GM21528 (cell line): ENCODE measurements at regions not wholly inside any gene's neighbourhood (a gene's known extent, or its start where the extent isn't known, plus 50 kb on each side); places are given as distances from the start of the nearest gene placed in this dataset.

Experiments used
- ATAC-seq: cut with Tn5 transposase; IDR thresholded peaks from one replicate; pipeline ENCODE4 v1.9.1; 2021; ENCODE audit warnings: mild to moderate bottlenecking, moderate library complexity; ENCODE audit not compliant: unreplicated experiment, low FRiP score

DNA sequence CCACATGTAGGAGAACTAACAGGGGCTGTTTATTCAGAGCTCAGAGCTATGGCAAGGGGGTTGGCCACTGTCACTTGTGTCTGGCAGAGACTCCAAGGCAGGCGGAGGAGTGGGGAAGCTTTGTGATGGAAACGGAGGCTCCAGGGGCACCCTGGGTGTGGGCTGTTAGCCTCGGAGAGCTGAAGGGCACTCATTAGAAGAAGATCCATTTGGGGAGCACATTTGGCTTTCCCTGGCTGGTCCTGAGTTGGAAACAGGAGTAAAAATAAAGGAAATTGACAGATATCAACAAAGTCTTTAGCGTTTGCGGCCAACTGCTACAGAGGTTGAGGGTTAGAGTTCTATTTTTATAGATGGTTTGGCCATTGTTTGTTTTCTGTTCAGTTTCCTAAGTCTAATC lies 288.3 kb upstream of the MKI67 start:
- ATAC-seq: no peak

DNA sequence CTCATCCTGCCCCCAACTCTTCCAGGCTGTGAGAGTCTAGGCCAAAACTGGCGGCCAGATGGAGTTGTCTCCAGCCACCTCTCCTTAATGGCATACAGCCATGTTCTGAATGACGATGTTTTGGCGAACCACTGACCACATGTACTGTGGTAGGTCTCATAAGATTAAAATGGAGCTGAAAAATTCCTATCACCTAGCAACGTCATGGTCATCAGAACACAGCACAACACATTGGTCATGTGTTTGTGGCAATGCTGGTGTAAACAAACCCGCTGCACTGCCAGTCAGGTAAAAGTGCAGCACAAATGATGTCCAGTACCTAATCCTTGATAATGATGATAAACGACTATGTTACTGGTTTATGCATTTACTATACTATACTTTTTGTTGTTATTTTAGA lies 290.0 kb upstream of the MKI67 start:
- no peak for ATAC-seq

DNA sequence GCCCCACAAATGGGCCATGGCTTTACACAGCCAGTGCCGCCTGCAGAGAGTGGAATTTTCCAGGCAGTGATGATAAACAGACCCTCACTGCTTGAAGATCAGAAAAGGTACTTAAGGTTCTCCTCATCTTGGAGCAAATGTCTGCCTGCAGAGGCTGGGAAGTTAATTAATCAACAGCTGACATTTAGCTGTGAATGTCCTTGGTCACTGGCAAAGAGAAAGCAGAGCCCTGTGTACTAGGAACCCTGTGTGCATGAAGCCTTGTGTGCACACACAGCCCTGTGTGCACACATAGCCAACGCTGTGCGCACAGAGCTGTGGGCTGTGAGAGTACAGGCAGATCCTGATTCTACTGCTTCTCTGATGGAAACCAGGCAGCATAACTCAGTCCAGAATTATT lies 291.6 kb upstream of the MKI67 start:
- ATAC-seq: no peak

DNA sequence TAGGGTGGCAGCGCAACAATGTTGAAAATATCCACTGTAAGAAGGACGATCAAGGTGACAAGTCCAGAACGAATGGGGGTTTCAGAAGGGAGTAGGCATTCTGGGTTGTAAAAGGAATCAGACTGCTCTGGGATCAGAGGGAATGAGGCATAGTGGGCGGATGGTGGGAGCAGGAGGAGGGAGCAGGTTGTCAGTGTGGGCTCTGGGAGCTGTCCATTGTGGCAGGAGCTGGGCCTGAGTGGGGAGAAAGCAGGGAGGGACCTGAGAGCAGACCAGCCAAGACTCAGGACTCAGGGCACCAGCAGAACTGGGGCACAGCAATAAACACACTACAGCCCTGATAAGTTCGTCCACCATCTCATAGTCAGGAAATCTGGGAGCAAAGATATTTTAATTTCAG lies 292.6 kb upstream of the MKI67 start:
- no peak for ATAC-seq

DNA sequence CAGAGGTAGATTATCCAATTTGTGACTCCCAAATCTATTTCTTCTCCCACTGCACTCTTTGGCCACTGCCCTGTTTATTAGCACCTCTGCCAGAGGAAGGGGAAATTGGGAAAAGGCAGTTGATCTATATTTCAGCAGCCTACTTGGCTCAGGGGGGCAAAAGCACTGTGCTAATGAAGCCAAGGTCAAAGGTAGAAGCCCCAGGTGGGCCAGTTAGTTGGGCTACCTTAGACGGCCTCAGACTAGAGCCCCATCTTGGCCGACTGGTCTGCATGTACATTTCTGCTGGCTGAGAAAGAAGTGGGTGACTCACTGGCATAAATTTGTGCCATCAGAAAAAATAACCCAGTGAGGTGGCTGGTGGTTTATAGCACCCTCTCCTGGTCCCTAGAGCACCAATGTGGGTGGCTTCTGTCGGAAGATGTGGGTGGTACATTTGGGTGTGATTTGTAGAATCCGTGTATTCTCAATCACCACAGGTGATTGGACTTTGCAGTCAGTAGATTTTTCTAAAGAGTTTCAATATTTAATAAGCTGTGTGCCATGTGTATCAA lies 293.3 kb upstream of the MKI67 start:
- no peak for ATAC-seq

DNA sequence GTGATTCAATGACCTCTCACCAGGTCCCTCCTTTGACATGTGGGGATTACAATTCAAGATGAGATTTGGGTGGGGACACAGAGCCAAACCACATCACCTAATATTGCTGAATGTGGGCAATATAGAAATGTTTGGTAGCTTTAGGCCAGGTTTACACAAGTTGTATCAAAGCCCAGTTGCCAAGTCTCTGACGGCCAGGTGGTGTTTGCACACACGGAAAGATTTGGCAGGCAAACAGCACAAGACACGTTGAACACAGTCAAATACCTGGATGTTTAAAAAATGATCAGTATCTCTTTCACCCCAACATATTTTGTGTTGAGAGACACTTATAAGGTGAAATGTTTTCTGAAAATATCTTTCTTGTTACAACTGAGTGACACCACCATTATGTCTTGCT lies 294.4 kb upstream of the MKI67 start:
- no peak for ATAC-seq

DNA sequence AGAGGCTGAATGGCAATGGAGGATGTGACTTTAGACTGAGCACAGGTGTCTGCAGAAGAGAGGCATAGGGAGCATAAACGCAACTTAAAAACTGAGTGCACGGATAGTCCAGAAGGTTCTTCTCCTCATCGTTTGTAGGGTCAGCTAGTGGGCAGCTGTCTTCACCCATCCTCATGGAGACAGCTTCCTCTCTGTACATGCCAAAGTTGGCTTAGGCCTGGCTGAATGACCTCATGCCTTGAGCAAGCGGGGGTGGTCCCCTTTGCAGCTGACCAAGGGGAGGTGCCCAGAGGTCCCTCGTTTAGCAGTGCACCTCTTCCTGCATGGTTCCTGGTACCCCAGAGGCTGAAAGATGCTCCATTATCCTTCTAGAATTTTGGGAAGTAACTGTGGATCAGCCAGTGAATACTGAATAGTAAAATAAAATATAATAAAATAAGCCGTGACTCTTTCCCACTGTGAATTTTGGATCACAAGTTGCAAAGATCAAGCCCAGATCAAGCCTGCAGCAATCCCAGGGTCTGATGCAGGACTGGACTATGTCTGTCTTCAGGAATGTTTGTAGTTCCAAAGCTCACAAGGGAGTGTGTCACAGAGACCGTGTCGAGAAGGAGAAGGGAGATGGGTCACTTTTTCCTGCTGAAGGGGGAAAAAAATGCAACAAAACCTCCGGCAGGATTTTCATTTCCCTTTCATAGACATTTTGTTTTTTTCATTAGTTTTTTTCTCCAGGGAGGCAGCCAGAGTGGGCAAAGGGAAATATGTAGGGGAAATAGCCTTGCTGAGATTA lies 295.3 kb upstream of the MKI67 start:
- ATAC-seq: no peak

DNA sequence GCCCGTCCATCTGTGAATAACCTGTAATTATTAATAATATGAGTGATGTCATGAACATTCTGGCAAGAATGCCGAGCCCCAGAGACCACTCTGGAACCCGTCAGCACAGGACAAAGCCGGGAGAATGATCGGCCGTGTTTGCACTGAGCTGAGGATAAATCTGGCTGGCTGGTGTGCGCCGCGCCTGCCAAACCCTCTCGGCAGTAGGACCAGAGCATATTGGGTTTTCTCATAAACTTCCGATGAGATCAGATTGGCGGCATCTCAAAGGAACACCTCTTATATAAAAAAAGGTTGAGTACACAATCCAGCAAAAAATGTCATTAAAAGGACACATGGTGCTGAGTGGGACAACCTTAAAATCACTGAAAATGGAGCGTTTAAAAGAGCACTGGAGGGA lies 296.0 kb upstream of the MKI67 start:
- ATAC-seq: no peak

DNA sequence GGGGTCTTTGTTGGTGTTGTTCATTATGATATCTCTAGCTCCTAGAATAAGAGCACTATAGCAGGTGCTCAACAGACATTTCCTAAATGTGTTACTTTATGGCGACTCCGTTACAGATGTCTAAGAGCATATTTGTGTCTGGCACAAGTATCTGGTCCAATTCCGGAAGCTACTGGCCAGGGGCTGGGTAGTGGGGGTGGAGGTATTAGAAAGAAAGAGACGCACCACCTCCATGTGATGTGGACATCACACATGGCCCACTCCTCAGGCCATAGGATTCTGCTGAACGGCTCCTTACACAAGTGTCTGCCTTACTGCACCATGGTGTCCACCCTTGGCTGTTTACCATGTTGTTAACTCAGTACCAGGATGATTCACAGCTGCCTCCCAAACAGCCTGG lies 296.8 kb upstream of the MKI67 start:
- ATAC-seq: no peak

DNA sequence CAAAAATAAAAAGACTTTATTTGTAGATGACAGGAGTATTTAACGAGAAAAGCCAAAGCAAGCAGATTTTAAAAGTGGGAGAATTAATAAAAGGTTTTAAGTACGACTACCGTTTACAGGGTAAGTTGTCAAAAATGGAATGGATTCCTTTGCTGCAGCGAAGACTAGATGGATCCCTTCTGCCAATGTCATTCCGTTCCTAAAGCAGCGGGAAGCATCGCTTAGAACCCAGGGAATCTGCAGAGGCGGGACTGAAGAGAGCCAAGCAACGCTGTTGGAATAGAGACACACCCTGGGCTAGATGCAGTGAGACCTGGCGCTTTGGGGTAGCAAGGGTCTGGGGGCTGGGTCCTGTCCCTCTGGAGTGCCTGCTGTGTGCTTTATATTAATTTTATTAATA lies 303.1 kb upstream of the MKI67 start:
- ATAC-seq: no peak

DNA sequence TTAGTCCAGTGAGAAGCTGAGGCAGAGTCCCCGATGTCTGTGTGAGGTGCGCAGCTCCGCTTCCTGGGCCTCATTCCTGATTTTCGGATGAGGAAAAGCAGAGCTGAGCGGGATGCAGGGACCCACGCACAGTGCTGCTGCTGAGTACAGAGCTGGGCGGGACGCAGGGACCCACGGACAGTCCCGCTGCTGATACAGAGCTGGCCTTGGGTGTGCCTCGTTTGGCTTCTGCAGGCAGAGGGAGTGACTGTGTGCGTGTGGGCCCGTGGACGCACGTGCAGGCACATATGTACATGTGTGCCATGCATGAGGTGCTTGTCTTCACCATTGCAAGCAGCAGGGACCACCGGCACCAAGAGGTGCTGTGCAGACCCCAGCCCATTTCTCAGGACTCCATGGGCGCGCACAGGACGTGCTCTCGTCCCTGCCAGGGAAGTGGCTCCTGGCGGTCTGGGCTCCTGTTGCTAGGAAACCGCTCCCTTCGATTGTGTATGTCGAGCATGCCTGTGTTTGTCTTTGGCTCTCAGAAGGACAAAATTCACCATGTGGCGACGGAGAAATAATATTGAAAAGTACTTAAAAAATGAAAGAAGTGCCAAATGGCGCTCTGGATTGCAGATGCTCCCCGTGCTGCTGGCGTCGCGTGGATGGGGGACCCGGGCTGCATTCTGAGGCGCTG lies 303.8 kb upstream of the MKI67 start:
- ATAC-seq: no peak

DNA sequence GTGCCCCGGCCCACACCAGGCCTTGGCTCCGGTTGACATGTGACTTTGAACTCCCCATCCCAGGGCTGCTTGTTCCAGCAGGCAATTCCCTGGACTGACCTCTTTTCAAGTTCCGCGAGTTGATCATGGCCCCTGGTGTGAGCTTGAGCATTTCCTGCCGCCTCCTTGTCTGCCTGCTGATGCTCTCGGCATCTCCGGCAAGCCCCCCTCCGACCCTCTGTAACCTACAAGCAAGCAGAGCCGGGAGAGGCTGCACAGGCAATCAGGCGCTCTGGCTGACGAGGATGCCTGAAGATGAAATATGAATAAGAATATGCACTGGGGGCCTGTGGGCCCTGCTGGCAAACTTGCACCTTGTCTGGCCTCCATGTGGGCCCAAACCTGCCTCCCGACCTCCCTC lies 304.9 kb upstream of the MKI67 start:
- ATAC-seq: no peak

DNA sequence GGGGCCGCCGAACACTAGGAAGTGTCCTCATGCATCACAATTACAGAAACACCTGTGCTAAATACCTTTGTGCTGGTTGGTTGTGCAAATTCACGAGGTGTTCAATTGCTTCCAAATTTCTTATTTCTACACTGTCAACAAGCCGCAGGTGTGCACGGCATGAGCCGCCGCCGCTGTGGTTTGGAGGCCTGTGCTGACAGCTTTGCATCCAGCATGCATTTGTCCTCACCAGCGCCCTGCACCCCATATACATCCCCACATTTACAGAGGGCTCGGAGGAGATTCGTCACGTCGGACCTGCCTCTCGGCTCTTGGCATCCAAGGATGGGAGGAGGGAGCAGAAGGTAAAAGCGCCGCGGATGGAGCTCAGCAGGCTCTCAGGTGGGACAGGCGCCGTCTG lies 305.3 kb upstream of the MKI67 start:
- ATAC-seq: no peak

DNA sequence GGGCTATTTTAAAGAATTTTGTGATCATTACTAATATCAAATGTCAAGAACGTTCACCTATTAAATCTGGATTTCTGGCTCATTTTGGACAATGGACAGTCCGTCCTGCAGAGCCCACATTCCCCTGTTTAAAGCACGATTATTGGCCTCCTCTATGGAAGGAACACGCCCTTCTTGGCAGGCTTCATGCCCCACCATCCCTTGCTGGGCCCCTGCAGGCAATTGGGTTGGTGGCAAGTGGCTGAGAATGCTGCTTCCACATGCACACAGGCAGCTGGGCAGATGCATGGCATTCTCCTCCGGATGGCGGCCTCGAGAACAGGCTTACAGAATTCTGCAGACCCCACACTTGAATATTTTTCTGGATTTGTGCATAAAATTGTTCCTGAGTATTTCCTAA lies 305.8 kb upstream of the MKI67 start:
- no peak for ATAC-seq

DNA sequence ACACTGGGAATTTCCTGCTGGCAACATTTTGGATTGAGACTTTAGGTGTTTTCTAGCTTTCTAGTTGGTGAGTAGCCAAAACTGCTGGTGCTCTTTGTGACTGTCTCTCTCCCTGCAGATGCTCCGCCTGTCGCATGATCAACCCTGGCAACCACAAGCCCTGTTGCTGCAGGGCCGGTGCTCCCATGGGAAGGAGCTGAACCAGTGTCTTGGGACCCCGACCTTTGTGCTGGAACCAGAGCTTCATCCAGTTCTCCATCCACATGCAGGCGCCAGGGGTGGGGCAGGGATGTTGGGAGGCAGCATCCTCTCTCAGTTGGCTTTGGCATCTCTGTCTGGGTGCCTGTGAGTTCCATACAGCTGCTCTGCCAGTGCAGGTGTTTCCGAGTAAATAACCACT lies 306.2 kb upstream of the MKI67 start:
- no peak for ATAC-seq

DNA sequence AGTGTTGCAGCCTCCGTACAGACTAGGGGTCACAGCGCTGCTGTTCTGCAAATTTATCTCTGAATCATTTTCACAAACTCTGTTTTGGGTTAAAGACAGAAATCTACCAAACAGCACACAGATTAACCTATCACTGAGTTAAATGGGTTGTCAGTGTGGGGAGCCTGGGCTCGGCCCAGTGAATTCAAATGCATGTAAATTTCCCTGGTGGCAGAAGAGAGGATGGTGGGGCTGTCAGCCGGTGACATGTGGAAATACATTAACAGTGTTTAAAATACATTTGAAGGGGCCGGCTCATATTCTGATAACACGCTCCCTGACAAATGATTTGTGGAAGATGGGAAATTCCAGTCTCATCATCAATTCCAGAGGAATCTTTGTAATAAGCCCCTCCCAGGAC lies 309.6 kb upstream of the MKI67 start:
- ATAC-seq: no peak

DNA sequence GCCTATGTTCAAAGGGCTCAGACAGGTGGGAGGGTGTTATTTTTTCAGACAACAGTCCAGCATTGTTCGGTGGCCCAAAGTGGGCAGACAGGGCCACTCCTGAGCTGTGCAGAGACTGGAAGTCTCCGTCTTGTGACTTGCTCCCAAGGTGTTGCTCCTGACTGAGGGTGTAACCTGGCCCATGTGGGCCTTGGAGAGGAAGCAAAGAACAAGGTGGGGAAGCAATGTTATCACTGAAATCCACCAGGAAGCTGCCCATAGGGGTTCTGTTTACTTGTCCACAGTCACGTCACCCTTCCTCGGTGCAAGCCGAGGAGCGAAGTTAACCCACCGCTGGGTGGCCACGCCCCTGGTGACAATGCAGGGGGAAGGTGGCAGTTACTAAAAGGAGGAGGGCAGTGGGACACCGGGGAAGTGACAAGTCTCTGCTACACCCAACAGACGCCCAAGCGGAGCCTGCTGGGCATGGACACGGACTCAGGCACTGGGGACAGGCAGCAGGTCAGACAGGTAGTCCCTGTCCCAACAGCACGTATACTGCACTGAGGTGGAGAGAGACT lies 311.6 kb upstream of the MKI67 start:
- no peak for ATAC-seq

DNA sequence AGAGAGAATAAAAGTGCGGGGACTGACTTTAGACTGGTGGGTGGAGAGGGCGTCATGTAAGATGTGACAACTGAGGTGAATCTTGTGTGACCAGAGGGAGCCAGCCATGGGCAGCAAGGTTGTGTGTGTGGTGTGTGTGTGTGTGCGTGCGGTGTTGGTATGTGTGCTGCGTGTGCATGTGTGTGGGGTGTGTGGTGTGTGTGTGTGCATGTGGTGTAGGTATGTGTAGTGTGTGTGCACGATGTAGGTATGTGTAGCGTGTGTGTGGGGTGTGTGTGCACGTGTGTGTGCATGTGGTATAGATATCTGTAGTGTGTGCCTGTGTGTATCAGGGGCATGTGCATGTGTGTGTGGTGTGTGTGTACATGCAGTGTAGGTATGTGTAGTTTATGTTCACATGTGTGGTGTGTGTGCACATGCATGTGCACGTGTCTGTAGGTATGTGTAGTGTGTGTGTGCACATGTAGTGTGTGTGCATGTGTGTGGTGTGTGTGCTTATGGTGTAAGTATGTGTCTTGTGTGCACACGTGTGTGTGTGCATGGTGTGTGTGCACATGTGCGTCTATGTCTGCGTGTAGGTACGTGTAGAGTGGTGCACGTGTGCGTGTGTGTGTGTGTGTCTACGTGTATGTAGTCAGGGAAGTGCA lies 312.3 kb upstream of the MKI67 start:
- no peak for ATAC-seq

DNA sequence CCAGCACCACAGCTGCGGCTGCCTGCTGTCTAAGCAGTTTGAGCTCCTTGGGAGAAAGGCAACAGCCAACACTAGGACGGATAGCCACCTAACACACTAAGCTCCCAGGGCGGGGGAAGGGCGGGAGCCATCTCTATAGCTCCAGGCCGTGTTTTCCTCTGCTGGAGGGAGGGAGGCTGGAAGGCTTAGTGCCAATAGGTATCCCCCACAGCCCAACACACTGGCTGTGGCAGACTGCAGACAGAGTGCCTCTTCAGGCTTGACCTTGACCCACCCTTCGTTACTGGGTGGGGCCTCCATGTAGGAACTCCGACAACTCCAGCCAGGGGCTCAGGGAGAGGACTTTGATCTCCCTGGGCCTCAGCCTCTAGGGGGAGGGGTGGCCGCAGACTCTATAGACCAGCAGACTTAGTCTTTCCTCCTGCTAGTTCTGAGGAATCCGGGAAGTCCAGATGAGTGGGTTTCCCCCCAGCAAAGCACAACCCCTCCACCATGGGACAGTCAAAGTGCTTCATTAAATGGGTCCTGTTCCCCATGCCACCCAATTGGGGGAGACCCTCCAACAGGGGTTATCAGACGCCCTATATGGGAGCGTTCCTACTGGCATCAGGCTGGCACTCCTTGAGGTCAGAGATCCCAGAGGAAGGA lies 314.4 kb upstream of the MKI67 start:
- no peak for ATAC-seq

DNA sequence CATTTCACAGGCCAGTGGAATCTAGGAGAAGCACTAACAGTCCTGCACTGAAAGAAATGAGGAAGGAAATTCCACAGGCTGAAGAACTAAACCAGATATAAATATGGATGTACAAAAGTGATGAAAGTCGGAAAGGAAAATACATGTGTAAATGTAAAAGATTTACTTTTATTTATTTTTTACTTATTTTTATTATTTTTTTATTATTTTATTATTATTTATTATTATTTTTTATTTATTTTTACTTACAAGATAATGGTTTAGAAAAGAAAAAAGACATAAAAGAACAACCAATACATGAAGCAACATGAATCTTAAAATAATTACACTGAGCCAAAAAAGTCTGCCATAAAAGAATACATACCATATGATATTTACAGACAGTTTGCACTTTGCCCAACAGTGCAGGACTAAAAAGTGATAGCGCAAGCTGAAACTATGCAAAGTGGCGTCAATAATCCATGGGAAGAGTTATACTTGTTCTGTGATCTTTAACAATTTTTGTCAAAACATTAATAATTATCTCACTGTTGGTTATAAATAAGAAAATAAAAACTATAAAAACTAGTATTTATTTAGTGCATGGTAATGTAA lies 317.8 kb upstream of the MKI67 start:
- ATAC-seq: no peak
